ENCODE measurements at regions not wholly inside any gene's neighbourhood (a gene's known extent, or its start where the extent isn't known, plus 50 kb on each side); places are given as distances from the start of the nearest gene placed in this dataset.

DNA sequence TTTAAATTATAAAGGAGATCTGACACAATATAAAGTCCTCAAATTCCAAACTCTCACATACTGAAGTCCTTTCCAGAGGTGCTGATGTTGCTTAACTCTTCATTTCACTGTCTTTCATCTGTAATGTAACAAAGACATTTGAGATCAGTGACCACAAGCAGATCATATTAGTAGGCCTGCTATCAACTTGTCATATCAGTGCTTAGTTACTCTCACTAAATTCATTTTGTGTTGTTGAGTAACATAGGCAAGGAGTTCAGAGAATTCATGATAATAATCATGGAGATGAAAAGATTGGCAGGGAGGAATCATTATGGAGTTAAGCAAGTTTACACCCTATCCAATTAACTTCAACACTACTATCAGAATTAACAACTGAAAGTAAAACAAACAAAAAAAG is 571.0 kb upstream of the ARRDC3 start:
- Histone ChIP-seq H3K36me3 (no peaks in the 10 kb centered on the region), H3K4me3 (no peak overlapping the region), H3K4me1 (no peaks in the 10 kb centered on the region), H3K9me3 (no peaks in the 10 kb centered on the region), H3K27me3 (no peaks in the 10 kb centered on the region), H3K27ac (no peak overlapping the region)
- DNase-seq = no peak
- intact Hi-C loops (cut with DNase I) = no loop called here
- TF ChIP-seq, protein P1, sequence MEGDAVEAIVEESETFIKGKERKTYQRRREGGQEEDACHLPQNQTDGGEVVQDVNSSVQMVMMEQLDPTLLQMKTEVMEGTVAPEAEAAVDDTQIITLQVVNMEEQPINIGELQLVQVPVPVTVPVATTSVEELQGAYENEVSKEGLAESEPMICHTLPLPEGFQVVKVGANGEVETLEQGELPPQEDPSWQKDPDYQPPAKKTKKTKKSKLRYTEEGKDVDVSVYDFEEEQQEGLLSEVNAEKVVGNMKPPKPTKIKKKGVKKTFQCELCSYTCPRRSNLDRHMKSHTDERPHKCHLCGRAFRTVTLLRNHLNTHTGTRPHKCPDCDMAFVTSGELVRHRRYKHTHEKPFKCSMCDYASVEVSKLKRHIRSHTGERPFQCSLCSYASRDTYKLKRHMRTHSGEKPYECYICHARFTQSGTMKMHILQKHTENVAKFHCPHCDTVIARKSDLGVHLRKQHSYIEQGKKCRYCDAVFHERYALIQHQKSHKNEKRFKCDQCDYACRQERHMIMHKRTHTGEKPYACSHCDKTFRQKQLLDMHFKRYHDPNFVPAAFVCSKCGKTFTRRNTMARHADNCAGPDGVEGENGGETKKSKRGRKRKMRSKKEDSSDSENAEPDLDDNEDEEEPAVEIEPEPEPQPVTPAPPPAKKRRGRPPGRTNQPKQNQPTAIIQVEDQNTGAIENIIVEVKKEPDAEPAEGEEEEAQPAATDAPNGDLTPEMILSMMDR (IDR thresholded peaks at IDR 0.05) = no peak
- no peak for TF ChIP-seq POLR2A (IDR thresholded peaks at IDR 0.05)

DNA sequence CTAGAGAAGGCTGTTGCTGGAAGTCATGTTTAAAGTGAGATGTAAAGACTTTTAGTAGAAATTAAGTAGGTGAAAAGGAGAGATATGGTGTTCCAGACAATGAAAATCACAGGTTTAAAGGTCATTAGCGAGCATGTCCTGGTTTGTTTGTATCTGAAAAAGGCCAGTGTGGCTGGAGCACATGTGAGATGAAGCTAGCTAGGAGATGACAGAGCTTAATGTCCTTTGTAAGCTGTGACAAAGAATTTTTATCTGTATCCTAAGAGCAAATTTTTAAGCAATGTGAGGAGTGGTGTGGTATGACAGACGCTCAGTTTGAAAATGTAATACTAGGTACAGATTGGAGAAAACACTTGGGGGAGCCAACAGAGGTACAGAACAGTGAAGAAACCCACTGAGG is 567.2 kb upstream of the ARRDC3 start:
- Histone ChIP-seq H3K36me3 (no peaks in the 10 kb centered on the region), H3K9me3 (no peaks in the 10 kb centered on the region), H3K4me1 (no peaks in the 10 kb centered on the region), H3K4me3 (no peak overlapping the region), H3K27me3 (no peaks in the 10 kb centered on the region), H3K27ac (no peak overlapping the region)
- no peak for TF ChIP-seq POLR2A (IDR thresholded peaks at IDR 0.05)
- TF ChIP-seq, protein P1 (IDR thresholded peaks at IDR 0.05) = no peak
- no peak for DNase-seq
- intact Hi-C loops (cut with DNase I) = no loop called here
- 70 to 76% methylated on average over 2 of the region's 2 CpGs for WGBS, 2 donors

DNA sequence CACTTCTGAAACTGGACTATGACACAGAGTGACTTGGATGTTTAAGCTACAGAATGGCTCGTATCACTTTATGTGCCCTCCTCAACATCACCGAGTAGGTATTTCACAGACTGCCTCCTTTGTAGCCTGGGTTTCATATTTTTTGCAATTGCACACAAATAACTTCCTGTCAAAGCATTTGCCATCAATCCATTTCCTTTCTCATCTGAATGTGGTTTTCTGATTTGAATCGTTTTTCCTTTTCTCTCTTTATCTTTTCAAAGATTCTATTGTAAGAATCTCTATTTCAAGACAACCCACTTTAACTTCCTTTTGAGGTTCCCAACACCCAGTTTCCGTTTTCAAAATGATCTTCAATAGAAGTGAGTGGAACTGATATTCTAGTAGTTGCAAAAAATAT is 563.8 kb upstream of the ARRDC3 start:
- Histone ChIP-seq H3K4me3 (no peak overlapping the region), H3K27me3 (no peaks in the 10 kb centered on the region), H3K4me1 (no peaks in the 10 kb centered on the region), H3K27ac (no peak overlapping the region), H3K36me3 (no peaks in the 10 kb centered on the region), H3K9me3 (no peaks in the 10 kb centered on the region)
- 45 to 57% methylated on average over 4 of the region's 4 CpGs for WGBS, 2 donors
- TF ChIP-seq, protein P1 (IDR thresholded peaks at IDR 0.05) = no peak
- TF ChIP-seq POLR2A (IDR thresholded peaks at IDR 0.05) = no peak
- intact Hi-C loops (cut with DNase I) = no loop called here
- no peak for DNase-seq

DNA sequence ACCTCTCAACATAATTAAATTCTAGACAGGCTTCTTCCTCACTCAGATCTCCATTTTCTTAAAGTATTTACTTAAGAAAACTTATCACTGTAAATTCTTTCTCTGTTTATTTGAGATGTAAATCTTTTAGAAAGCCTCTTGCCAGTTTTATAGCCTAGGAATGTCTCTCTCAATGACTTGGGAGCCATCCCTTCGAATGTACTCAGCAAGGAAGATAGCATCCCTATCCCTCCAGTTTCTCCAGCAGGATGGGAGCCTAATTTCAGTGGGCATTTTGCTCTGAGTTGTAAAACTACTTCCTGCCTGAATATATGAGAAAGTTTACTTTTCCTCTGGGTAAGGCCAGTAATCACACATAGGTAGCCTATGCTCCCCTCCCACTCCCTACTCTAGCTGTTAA is 558.5 kb upstream of the ARRDC3 start:
- 8 to 27% methylated on average over 1 of the region's 1 CpG for WGBS, 2 donors
- Histone ChIP-seq H3K9me3 (no peaks in the 10 kb centered on the region), H3K4me3 (no peak overlapping the region), H3K27ac (no peak overlapping the region), H3K27me3 (no peaks in the 10 kb centered on the region), H3K4me1 (no peaks in the 10 kb centered on the region), H3K36me3 (no peaks in the 10 kb centered on the region)
- TF ChIP-seq, protein P1 (IDR thresholded peaks at IDR 0.05) = no peak
- no peak for TF ChIP-seq POLR2A (IDR thresholded peaks at IDR 0.05)
- intact Hi-C loops (cut with DNase I) = no loop called here
- no peak for DNase-seq

DNA sequence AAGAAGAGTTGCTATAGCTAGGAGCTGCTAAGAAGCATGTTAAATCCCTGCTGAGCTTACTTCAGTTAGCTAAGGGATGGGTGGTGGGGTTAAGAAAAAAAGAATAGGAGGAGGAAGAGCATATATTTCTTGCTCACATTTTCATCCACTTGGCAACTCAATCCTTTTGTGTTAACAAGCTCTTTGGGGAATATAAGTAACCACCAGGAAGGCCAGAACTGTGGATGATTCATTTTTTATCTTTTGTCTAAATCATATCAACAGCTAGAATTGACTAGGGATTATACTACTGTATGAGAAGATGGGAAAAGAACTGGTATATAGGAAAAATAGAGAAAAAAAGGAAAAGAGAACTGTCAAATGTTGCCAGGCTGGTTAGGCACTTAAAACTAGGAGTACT is 555.3 kb upstream of the ARRDC3 start:
- intact Hi-C loops (cut with DNase I) = no loop called here
- Histone ChIP-seq H3K27ac (no peak overlapping the region), H3K4me1 (no peaks in the 10 kb centered on the region), H3K4me3 (no peak overlapping the region), H3K27me3 (no peaks in the 10 kb centered on the region), H3K9me3 (no peaks in the 10 kb centered on the region), H3K36me3 (no peaks in the 10 kb centered on the region)
- no peak for TF ChIP-seq POLR2A (IDR thresholded peaks at IDR 0.05)
- TF ChIP-seq, protein P1 (IDR thresholded peaks at IDR 0.05) = no peak
- DNase-seq = no peak
